Left hindlimb (tissue), 1 donor: ENCODE measurements at regions not wholly inside any gene's neighbourhood (a gene's known extent, or its start where the extent isn't known, plus 50 kb on each side); places are given as distances from the start of the nearest gene placed in this dataset.
"Not testable (repeated sequence)": the region's sequence is repeated elsewhere in the genome, so short reads cannot be mapped to it uniquely, and the experiment has no call there.

Source experiments
- DNase-seq: peaks from one replicate; pipeline ENCODE4 v3.0.0-alpha.2; 2018

GRCh38 chr10:109264004-109264403 is 659.3 kb downstream of the XPNPEP1 start:
- no peak for DNase-seq

DNA sequence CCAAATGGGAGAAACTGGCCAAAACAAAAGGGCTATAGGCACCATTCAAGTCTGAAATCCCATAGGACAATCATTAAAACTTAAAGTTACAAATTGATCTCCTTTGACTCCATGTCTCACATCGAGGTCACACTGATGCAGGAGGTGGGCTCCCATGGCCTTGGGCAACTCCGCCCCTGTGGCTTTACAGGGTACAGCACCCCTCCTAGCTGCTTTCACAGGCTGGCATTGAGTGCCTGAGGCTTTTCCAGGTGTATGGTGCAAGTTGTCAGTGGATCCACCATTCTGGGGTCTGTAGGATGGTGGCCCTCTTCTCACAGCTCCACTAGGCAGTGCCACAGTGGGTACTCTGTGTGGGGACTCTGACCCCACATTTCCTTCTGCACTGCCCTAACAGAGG is 662.1 kb downstream of the XPNPEP1 start:
- no peak for DNase-seq

DNA sequence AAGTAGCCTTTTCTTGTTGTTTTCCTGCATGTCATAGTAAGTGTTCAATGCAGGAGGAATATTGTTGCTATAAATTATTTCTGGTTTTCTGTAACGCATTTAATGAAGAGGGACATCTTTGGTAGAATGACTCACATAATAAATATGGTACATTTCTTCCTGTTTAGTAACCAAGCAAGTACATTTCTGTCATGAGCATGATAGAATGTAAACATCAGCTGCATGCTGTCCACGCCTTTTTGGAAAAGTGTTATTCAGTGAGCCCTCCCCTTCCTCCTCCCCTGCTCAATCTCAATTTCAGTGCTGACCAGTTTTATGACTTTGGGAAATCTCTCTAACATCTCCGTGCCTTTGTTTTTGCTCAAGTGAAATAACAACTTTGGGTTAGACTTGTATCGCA is 664.0 kb downstream of the XPNPEP1 start:
- DNase-seq: no peak

DNA sequence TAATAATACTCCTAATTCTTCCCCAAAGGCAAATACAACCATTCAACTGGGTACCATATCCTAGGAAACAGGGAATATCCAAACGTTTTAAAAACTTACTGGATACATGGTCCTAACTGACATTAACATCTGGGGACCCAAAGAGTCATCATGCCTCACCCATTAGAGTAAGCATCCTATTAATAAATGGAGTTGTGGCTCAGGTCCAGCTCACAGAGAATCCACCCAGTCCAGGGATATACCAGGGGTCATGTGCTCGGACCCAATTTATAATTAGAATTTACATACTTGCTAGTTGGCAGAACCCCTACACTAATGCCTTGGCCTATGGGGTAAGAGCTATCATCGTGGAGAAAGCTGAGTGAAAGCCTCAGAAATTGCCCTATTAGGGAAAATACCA is 670.0 kb downstream of the XPNPEP1 start:
- no peak for DNase-seq

DNA sequence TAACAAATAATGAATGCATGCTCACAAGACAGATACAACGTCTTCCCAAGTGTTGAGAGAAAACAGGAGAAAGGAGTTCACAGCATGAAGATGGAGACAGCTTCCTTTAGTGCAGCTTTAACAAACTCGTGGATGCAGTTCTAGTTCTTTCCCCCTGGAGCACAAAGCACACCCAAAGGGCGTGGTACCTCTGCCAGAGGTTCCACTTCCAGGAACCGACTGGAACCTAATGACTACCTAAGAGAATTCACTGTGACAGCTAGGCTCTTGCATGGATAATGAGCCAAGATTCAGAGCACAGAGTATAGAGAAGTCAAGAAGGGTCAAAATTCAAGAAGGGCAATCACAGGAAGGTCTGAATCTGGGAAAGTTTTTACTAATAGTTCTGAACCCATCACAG is 673.2 kb downstream of the XPNPEP1 start:
- no peak for DNase-seq

DNA sequence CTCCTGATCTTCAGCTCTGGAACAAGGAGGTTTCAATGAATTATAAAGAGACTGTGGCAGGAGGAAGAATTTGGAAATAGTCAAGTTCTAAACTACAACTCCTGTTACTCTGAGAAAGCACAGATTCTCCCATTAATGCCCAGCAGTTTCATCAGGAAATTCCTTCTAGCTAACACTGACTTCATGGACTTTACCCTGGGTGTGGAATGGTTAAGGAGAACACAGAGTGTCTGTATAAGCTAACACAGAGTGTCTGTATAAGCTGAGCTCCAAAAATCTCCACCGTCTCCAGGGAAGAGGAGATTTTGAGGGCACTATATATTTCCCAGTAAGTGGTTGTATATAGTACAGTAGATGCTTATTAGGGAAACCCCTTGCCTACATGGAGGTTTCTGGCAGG is 675.5 kb downstream of the XPNPEP1 start:
- no peak for DNase-seq

DNA sequence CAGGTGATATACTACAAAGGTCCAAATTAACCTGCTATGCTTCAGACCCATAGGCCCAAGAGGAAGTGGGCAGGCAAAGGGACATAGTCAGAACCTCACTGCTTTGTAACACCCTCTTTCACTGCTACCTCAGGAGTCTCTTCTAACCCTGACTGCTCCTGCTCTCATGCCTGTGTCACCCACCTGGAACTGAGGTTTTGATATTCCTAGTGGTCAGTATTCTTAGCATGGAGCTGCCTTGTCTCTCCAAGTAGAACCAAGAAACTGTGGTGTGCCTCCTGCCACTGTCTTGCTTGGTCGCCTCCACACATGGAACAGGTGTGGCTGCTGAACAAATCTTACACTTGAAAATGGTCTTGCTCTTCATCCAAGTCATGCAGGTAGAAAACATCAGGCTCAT is 677.5 kb downstream of the XPNPEP1 start:
- no peak for DNase-seq

DNA sequence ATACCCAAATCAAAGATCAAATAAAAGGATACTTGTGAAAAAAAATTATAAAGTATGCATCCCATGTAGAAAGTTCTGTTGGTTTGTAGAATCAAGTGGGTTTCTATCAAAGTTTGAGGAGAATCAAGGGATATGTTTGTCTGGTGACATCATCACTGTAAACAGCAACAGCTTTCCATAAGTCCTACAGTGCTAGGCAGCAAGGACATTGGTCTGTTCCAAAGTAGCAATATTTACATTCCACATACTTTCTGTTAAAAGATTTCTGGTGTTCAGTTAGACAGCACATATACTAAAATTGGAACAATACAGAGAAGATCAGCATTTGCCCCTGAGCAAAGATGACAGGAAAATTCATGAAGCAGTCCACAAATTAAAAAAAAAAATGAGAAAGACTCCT is 683.9 kb downstream of the XPNPEP1 start:
- DNase-seq: no peak

- DNase-seq: no peak
These were observed 685.6 kb downstream of the XPNPEP1 start for GRCh38 chr10:109237682-109238081.

- no peak for DNase-seq
These were observed 686.3 kb downstream of the XPNPEP1 start for GRCh38 chr10:109237050-109237449.

GRCh38 chr10:109223533-109223932 is 699.8 kb downstream of the XPNPEP1 start:
- DNase-seq: not testable (repeated sequence)

GRCh38 chr10:109219935-109220605 is 703.2 kb downstream of the XPNPEP1 start:
- no peak for DNase-seq

- DNase-seq: no peak
These were observed 705.1 kb downstream of the XPNPEP1 start for GRCh38 chr10:109218207-109218606.

DNA sequence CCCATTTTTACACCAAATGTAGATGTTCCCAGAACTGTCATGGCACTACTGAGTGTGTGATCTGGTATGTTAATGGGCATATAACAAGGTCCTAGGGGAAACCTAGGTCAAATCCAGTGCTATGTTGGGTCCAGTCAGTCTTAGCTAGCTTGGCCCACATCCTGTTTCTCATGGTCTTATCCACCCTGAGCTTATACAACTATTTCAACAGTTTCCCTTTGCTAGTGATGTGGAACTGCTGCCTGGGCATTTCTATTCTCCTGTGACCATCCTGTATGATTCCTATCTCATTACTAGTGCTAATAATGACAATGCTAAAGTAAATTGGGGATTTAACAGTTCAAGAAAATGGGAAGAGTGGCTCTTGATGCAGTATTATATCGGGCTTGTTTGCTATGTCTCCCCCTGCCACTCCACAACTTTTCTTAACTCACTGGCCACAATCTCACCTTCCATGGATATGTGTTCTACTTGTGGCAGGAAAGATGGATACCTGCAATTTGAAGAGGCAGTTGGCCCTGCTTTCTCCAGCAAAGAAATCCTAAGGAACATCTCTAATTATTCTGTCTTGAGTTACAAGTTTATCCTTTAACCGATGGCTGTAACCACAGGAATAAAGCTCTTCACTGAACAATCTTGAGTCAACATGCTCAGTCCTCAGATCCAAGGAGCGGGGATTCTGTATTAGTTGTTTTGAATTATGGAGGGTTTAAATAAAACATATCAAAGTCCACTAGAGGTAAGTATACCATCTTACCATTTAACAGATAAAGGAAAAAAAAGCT is 707.8 kb downstream of the XPNPEP1 start:
- no peak for DNase-seq

GRCh38 chr10:109214891-109215290 is 708.4 kb downstream of the XPNPEP1 start:
- not testable (repeated sequence) for DNase-seq

GRCh38 chr10:109207361-109207760 is 716.0 kb downstream of the XPNPEP1 start:
- no peak for DNase-seq

- DNase-seq: no peak
These were observed 717.3 kb downstream of the XPNPEP1 start for GRCh38 chr10:109205929-109206585.

DNA sequence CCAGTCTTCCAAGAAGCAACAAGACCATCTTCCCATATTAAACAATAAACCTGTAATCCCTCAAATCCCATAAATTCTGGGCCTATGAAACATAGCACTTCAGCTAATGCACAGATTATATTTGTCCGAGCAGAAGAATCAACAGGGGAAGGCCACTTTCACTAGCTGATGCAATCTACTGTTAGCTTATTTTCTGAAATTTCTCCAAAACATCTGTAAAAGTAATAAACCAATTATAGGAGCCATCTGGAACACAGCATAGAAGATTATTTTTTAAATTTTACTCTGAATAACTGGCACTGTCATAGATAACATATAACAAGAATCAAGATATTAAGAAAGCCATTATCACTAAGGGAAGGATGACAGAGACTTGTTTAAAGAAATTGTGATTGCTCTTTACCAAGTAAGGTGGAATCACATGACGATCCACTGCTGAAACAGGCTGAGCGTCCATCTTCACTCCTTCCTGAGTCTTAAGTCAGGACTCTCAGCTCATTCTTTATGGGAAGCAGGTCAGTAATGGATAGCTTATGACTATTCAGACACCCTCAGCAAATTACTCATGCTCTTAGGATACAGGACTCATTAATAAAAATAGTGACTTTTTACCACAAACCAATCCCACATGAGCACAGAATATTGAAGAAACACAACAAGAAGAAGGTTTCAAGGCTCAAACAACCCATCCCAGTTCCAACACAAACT is 719.5 kb downstream of the XPNPEP1 start:
- DNase-seq: no peak

DNA sequence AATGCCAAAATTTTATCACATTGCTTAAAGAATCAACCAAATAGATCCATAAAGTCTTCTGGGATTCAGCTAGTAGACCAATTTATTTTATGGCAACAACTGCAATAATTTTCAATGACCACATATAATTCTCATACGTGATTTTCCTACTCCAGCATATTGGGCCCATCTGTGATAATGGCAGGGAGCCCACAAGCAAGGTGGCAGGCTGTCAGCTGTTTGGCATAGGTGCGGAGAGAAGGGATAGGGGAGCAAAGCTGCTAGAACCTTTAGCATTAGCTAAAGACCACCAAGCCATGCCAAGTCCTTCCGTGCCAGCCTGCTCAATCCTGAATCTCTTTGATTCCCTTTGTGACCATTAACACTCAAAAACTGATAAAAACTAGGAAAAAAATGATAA is 721.2 kb downstream of the XPNPEP1 start:
- DNase-seq: no peak

DNA sequence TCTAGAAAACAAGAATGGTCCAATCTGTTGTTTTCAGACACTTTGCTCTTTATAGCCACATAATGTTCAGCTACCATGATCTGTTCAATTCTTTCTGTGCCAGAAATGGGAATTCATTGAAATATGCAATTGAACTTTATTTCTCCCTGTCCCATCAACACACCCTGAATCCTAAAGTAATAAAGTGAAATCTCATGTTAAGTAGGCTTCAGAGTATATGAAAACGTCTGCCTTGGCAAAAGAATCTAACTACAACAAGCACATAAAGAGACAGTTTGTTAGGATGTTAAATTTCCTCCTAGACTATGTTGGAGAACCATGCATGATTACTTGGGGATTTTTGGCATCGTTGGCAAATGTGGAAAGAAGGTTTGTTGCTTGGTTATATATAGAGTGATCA is 722.7 kb downstream of the XPNPEP1 start:
- DNase-seq: no peak

DNA sequence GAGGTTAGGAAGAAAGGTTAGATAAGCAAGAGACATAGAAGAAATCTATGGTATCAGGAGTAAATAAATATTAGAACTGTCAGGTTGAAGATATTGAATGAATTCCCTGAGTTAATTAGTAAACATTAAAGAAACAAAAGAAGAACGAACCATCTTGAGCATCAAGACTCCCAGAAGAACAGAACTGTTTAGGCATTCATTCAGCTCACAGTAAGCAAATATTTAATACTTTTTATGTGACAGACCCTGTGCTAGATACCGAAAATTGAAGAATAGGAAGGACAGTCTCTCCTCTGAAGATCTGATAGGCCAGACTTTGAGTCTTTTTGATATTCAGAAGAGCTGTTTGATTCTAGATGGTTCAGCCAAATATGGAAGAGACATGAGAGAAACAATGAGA is 731.5 kb downstream of the XPNPEP1 start:
- no peak for DNase-seq

DNA sequence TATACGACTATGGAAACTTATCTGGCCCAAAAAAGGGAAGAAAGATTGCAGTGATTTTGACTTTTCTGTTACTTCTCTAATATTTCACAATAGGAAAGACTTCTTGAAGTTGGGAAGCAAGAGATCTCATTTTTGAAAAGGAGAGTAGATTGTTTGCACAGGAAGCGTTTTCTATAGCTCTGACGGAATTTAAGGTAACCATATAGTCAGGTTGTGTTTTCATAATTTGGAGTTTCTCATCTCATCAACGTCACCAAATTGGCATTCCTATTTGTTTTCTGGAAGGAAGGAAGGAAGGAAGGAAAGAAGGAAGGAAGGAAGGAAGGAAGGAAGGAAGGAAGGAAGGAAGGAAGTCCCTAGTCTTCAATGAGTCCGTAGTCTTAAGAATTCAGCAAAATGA is 732.0 kb downstream of the XPNPEP1 start:
- no peak for DNase-seq

- no peak for DNase-seq
These were observed 735.6 kb downstream of the XPNPEP1 start for GRCh38 chr10:109187677-109188076.
